Stimulated activated naive CD8-positive, alpha-beta T cell treated with anti-CD3 and anti-CD28 coated beads, Interleukin-15, amount 100 ng/mL, for 72 hours (primary cell): ENCODE measurements at regions not wholly inside any gene's neighbourhood (a gene's known extent, or its start where the extent isn't known, plus 50 kb on each side); places are given as distances from the start of the nearest gene placed in this dataset.

Source experiments
- ATAC-seq: fragments of 150-1000 bp; cut with Tn5 transposase; 2 replicates; pipeline ENCODE4 v1.10.0; 2021; ENCODE audit warnings: mild to moderate bottlenecking, moderate library complexity
- DNase-seq, 2 donors: peaks; one replicate each; pipeline ENCODE4 v3.0.0; 2021 to 2022
- H3K27ac Mint-ChIP-seq, 2 donors: one replicate each; pipeline ENCODE4 v1.8.0; 2022; ENCODE audit warnings: mild to moderate bottlenecking in 2 of 2, mixed read lengths in 2 of 2, moderate library complexity in 2 of 2
- H3K27me3 Mint-ChIP-seq: one replicate; pipeline ENCODE4 v1.8.0; 2022; ENCODE audit warnings: mixed read lengths
- H3K4me1 Mint-ChIP-seq: one replicate; pipeline ENCODE4 v1.8.0; 2022; ENCODE audit warnings: mild to moderate bottlenecking, mixed read lengths
- H3K4me3 Mint-ChIP-seq, 2 donors: one replicate each; pipeline ENCODE4 v1.8.0; 2022; ENCODE audit warnings: mild to moderate bottlenecking in 2 of 2, mixed read lengths in 2 of 2, moderate library complexity in 1 of 2
- H3K9me3 Mint-ChIP-seq, 2 donors: one replicate each; pipeline ENCODE4 v1.8.0; 2022; ENCODE audit warnings: mixed read lengths in 2 of 2

DNA sequence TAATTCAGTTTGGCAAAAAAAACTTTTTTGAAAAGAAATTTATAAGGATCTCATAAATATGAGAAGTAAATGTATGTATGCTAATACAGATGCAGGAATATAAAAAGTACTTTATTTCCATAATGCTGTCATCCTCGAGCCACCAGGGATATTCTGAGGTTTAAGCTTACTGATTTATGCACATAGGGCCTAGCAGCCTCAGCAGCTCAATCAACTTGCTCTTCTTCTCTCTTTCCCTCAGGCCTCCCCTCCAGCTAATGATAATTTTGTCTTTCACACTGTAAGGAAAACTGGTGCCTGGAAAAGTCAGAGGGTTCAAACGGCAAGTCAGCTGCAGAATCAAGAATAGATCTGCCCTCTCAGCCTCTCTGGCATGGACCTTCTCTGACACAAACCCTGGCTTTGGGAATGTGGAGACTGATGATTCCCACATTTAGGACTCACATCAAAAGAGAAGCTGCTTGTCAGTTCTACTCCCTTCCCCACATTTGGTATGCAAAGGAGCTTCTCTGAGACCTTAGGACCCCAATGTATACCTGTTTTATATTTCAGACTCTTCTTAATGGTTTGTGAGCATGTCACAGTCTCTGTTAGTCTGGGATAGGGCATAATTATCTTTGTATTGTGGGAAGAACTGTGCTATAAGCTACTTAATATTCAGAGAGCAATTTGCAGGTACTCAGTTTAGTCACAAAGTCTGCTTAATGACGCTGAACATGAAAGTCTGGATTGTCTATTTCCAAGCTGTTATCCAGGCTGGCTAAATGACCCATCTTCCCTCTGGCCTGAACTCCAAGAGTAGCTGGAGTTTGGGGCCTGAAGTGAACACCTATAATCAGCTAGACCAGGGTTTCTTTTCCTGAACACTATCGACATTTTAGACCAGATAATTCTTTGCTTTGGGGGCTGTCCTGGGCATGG lies 52.1 kb upstream of the DIPK1A start:
- Mint-ChIP-seq H3K9me3 (no peaks in the 10 kb centered on the region), H3K27ac (no peak overlapping the region), H3K27me3 (no peaks in the 10 kb centered on the region), H3K4me3 (no peak overlapping the region), H3K4me1 (peaks cover 8% of the 10 kb centered on the region)
- ATAC-seq (no peak), DNase-seq (no peak)

GRCh38 chr1:93014168-93014567 lies 52.9 kb upstream of the DIPK1A start:
- peak overlapping the region in 1 of 2 donors; percentile 7 for H3K27ac Mint-ChIP-seq
- H3K9me3 Mint-ChIP-seq: no peaks in the 10 kb centered on the region
- no peak overlapping the region for H3K4me3 Mint-ChIP-seq
- DNase-seq (no peak), ATAC-seq (no peak)
- H3K27me3 Mint-ChIP-seq: no peaks in the 10 kb centered on the region
- peaks cover 8% of the 10 kb centered on the region for H3K4me1 Mint-ChIP-seq

- Mint-ChIP-seq H3K27ac (no peak overlapping the region), H3K4me3 (no peak overlapping the region), H3K4me1 (peaks cover 8% of the 10 kb centered on the region), H3K9me3 (no peaks in the 10 kb centered on the region), H3K27me3 (no peaks in the 10 kb centered on the region)
- ATAC-seq (no peak), DNase-seq (no peak)
These were observed 54.3 kb upstream of the DIPK1A start for GRCh38 chr1:93015590-93015989.

- DNase-seq (no peak), ATAC-seq (no peak)
- no peaks in the 10 kb centered on the region for H3K27me3 Mint-ChIP-seq
- H3K9me3 Mint-ChIP-seq: no peaks in the 10 kb centered on the region
- peaks cover 8% of the 10 kb centered on the region for H3K4me1 Mint-ChIP-seq
- H3K4me3 Mint-ChIP-seq: no peak overlapping the region
- no peak overlapping the region for H3K27ac Mint-ChIP-seq
These were observed 54.9 kb upstream of the DIPK1A start for GRCh38 chr1:93016171-93016570.

DNA sequence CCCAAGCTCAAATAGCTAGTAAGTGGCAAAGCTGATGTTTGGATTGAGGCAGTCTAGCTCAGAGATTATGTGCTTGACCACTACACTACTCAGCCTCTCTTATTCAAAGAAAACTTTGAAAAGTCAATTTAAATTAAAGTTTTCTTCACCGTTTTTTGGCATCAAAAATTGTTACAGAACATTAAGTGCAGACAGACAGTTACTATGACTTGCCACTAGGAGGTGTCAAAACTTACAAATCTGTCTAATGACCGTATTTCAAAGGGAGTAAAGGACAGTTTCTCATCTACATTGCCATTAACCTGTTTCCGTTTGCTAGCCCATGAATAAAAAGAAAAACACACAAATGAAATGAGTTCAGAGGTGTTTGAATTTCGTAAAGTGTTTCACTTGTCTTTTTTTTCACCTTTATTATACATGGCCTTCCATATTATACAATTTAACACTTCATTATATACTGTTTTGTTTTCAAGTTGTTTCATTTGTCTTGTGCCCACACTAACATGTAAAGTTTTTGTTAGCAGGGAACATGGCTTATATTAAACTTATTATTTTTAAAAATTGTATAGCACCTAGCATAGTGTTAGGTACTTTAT lies 57.4 kb upstream of the MTF2 start:
- no peak overlapping the region for H3K27ac Mint-ChIP-seq
- H3K27me3 Mint-ChIP-seq: no peaks in the 10 kb centered on the region
- no peak overlapping the region for H3K4me3 Mint-ChIP-seq
- DNase-seq (no peak), ATAC-seq (peak; percentile 72)
- no peaks in the 10 kb centered on the region for H3K4me1 Mint-ChIP-seq
- no peaks in the 10 kb centered on the region for H3K9me3 Mint-ChIP-seq

GRCh38 chr1:93022580-93022979 lies 56.5 kb upstream of the MTF2 start:
- Mint-ChIP-seq H3K4me3 (no peak overlapping the region), H3K4me1 (no peaks in the 10 kb centered on the region), H3K27ac (no peak overlapping the region), H3K27me3 (no peaks in the 10 kb centered on the region), H3K9me3 (no peaks in the 10 kb centered on the region)
- ATAC-seq (no peak), DNase-seq (no peak)

DNA sequence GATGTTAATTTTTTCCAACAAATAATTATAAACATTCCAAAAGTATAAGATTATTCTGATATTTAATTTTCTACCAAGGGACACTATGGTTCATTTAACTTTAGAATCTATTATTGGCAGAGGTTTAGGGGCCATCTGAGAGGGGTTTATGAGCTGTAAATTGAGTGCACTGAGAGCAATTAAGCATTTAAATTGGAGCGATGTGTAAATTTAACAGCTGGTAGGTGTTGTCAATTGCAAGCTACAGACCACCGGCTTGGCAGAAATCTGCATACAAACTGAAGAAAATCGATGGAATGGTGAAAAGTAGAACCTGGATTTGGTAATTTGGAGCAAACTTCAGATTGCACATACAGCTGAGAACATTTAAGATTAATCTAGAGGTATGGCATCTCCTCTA lies 55.8 kb upstream of the MTF2 start:
- Mint-ChIP-seq H3K27me3 (no peaks in the 10 kb centered on the region), H3K27ac (no peak overlapping the region), H3K4me3 (no peak overlapping the region), H3K4me1 (no peaks in the 10 kb centered on the region), H3K9me3 (no peaks in the 10 kb centered on the region)
- ATAC-seq (no peak), DNase-seq (no peak)

DNA sequence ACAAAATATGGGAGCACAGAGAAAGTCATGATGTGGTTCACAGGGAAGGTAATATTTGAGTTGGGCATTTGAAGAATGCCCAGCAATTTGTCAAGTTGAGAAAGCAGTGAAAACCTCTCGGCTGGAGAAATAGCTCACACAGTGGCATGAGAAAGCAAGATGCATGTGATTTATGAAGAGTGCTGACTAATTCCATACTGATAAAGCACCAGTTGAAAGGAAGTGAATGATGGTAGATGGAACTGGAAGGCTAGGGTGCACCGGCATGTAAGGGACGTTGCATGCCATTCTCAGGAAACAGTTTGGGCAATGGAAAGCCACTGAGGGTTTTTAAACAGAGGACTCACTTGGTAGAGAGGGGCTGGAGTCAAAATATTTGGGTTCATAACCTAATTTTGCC lies 53.5 kb upstream of the MTF2 start:
- DNase-seq (no peak), ATAC-seq (no peak)
- Mint-ChIP-seq H3K4me1 (peaks cover 14% of the 10 kb centered on the region), H3K27ac (no peak overlapping the region), H3K9me3 (no peaks in the 10 kb centered on the region), H3K4me3 (no peak overlapping the region), H3K27me3 (no peaks in the 10 kb centered on the region)

GRCh38 chr1:93028542-93028941 lies 50.5 kb upstream of the MTF2 start:
- Mint-ChIP-seq H3K4me3 (no peak overlapping the region), H3K9me3 (no peaks in the 10 kb centered on the region), H3K4me1 (peaks cover 23% of the 10 kb centered on the region), H3K27me3 (no peaks in the 10 kb centered on the region), H3K27ac (no peak overlapping the region)
- no peak for DNase-seq
- no peak for ATAC-seq
